Upper lobe of left lung (tissue), 4 donors: ENCODE measurements at regions not wholly inside any gene's neighbourhood (a gene's known extent, or its start where the extent isn't known, plus 50 kb on each side); places are given as distances from the start of the nearest gene placed in this dataset.
"Not testable (repeated sequence)": the region's sequence is repeated elsewhere in the genome, so short reads cannot be mapped to it uniquely, and the experiment has no call there.

Source experiments
- CTCF ChIP-seq, 6 experiments: fragments of 450-650 bp in 4 of 6; fragments of 200-600 bp in 2 of 6; sonication (generic) in 2 of 6; IDR thresholded peaks; one replicate each; pipeline ENCODE4 v1.5.1; 2016 to 2019; ENCODE audit warnings: antibody characterized with exemption in 6 of 6
- POLR2A ChIP-seq, 4 donors: fragments of 450-650 bp; IDR thresholded peaks; one replicate each; pipeline ENCODE4 v1.5.1; 2016 to 2017; ENCODE audit warnings: antibody characterized with exemption in 4 of 4, mild to moderate bottlenecking in 2 of 4
- POLR2AphosphoS5 ChIP-seq, 2 donors: sonication (generic); formaldehyde crosslinking; IDR thresholded peaks; one replicate each; pipeline ENCODE4 v1.5.1; 2017; ENCODE audit warnings: antibody characterized with exemption in 2 of 2

DNA sequence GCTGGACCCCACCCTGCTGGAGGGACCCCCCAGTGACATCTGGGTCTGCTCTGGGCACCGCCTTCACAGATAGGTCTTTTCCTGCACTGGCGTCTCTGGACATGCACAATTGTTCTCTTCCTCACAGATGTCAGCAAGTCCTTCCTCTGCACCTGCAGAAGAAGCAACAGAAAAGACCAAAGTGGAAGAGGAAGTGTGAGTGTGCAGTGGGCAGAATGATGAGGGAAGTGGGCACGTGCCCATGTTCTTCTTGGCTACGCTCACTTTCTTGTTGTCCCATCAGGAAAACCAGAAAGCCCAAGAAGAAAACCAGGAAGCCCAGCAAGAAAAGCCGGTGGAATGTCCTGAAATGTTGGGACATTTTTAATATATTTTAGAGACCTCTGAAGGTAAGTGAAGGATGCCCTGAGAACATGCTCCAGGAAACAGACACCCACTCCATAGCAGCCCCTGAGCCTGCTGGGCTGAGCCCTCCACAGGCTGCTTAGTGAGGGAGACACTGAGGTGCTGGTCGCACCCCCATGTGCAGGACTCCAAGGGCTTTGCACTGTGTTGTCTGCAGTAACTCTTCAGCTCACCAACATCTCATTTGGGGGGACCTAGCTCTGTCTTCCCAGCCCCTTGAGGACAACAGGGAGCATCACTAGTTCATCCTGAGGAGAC lies 124.4 kb upstream of the SIMC1 start:
- TF ChIP-seq POLR2AphosphoS5, CTCF, POLR2A (IDR thresholded peaks at IDR 0.05): not testable (repeated sequence)
